Astrocyte (in vitro differentiated cells and primary cell): ENCODE measurements at regions not wholly inside any gene's neighbourhood (a gene's known extent, or its start where the extent isn't known, plus 50 kb on each side); places are given as distances from the start of the nearest gene placed in this dataset.

Experiments used
- EZH2 ChIP-seq: IDR thresholded peaks from 2 replicates; pipeline ENCODE4 v1.6.1; 2012; ENCODE audit warnings: mild to moderate bottlenecking, low read length, inconsistent platforms; ENCODE audit not compliant: insufficient read depth
- TF ChIP-seq, protein P1 (sequence below): IDR thresholded peaks from 2 replicates; pipeline ENCODE4 v1.5.1; 2011; ENCODE audit warnings: low read depth, mild to moderate bottlenecking, inconsistent platforms, low read length, moderate library complexity; ENCODE audit not compliant: insufficient read depth

DNA sequence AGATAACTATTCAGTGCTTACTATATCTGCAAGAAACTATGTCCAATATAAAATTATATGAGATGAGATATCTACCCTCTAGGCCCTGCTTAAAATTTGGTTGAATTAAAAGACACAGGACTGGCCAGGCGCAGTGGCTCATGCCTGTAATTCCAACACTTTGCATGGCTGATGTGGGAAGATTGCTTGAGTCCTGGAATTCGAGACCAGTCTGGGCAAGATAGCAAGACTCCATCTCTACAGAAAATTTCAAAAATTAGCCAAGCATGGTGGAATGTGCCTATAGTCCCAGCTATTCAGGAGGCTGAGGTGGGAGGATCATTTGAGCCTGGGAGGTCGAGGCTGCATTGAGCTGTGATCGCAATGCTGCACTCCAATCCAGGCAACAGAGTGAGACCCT is 303.7 kb upstream of the UBE2E2 start:
- TF ChIP-seq, protein P1, sequence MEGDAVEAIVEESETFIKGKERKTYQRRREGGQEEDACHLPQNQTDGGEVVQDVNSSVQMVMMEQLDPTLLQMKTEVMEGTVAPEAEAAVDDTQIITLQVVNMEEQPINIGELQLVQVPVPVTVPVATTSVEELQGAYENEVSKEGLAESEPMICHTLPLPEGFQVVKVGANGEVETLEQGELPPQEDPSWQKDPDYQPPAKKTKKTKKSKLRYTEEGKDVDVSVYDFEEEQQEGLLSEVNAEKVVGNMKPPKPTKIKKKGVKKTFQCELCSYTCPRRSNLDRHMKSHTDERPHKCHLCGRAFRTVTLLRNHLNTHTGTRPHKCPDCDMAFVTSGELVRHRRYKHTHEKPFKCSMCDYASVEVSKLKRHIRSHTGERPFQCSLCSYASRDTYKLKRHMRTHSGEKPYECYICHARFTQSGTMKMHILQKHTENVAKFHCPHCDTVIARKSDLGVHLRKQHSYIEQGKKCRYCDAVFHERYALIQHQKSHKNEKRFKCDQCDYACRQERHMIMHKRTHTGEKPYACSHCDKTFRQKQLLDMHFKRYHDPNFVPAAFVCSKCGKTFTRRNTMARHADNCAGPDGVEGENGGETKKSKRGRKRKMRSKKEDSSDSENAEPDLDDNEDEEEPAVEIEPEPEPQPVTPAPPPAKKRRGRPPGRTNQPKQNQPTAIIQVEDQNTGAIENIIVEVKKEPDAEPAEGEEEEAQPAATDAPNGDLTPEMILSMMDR = no peak
- TF ChIP-seq EZH2 = no peak
